HepG2 (cell line): ENCODE measurements at regions not wholly inside any gene's neighbourhood (a gene's known extent, or its start where the extent isn't known, plus 50 kb on each side); places are given as distances from the start of the nearest gene placed in this dataset.
"Not testable (repeated sequence)": the region's sequence is repeated elsewhere in the genome, so short reads cannot be mapped to it uniquely, and the experiment has no call there.

Source experiments
- HNF4G ChIP-seq, 2 experiments: sonication (generic) in 1 of 2; formaldehyde crosslinking in 1 of 2; IDR thresholded peaks; 2 replicates each; pipeline versions ENCODE4 v1.4.0 to v1.6.1; 2011 to 2020; ENCODE audit warnings: borderline replicate concordance in 2 of 2, low read depth in 2 of 2, mild to moderate bottlenecking in 2 of 2, low read length in 1 of 2, missing genetic modification reagents in 1 of 2, moderate library complexity in 1 of 2
- MTA1 ChIP-seq: sonication (generic); formaldehyde crosslinking; IDR thresholded peaks from 2 replicates; pipeline ENCODE4 v1.4.0; 2020; ENCODE audit warnings: missing genetic modification reagents, mild to moderate bottlenecking, borderline replicate concordance
- POLR2AphosphoS5 ChIP-seq: IDR thresholded peaks from 2 replicates; pipeline ENCODE4 v1.6.1; 2012; ENCODE audit warnings: low read depth, low read length
- SALL1 ChIP-seq: sonication (generic); formaldehyde crosslinking; IDR thresholded peaks from 2 replicates; pipeline ENCODE4 v1.8.0; 2022; ENCODE audit warnings: mild to moderate bottlenecking, missing genetic modification reagents
- TCF12 ChIP-seq, 2 experiments: fragments of 450-650 bp in 1 of 2; sonication (generic) in 1 of 2; formaldehyde crosslinking in 1 of 2; IDR thresholded peaks; 2 replicates each; pipeline versions ENCODE4 v1.6.1 to v1.8.0; 2017 to 2022; ENCODE audit warnings: antibody characterized with exemption in 1 of 2, mild to moderate bottlenecking in 1 of 2, missing genetic modification reagents in 1 of 2, moderate library complexity in 1 of 2
- TCF7 ChIP-seq: sonication (generic); IDR thresholded peaks from 2 replicates; pipeline ENCODE4 v1.6.1; 2016; ENCODE audit warnings: antibody characterized with exemption, low read depth
- ZNF121 ChIP-seq: sonication (generic); formaldehyde crosslinking; IDR thresholded peaks from 2 replicates; pipeline ENCODE4 v1.5.0; 2020; ENCODE audit warnings: mild to moderate bottlenecking, missing genetic modification reagents
- ZNF34 ChIP-seq: sonication (generic); formaldehyde crosslinking; IDR thresholded peaks from 2 replicates; pipeline ENCODE4 v1.4.0; 2020; ENCODE audit warnings: mild to moderate bottlenecking, missing genetic modification reagents, borderline replicate concordance
- ZNF350 ChIP-seq: sonication (generic); formaldehyde crosslinking; IDR thresholded peaks from 2 replicates; pipeline ENCODE4 v1.4.0; 2020; ENCODE audit warnings: mild to moderate bottlenecking, low read depth, missing genetic modification reagents, borderline replicate concordance
- ZNF558 ChIP-seq: sonication (generic); formaldehyde crosslinking; IDR thresholded peaks from 2 replicates; pipeline ENCODE4 v1.9.0; 2022; ENCODE audit warnings: mild to moderate bottlenecking, missing genetic modification reagents, borderline replicate concordance
- TF ChIP-seq, protein P1 (sequence below): sonication (generic); formaldehyde crosslinking; IDR thresholded peaks from 2 replicates; pipeline ENCODE4 v1.5.0; 2020; ENCODE audit warnings: mild to moderate bottlenecking, missing genetic modification reagents, moderate library complexity

DNA sequence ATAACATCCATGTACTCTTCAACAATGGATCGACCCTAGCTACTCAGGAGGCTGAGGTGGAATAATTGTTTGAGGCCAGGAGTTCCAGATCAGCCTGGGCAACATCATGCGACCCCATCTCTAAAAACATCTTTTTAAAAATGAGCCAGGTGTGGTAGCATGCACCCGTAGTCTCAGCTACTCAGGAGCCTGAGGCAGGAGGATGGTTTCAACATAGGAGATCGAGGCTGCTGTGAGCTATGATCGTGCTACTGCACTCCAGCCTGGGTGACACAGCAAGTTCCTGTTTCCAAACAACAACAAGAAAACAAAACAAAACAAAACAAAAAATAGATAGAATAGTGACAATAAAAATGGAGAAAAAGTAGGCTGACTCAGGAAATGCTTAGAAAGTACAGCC, 138.3 kb downstream of the POTEM start:
- not testable (repeated sequence) for TF ChIP-seq TCF12 (IDR thresholded peaks at IDR 0.05); TCF12 (CRISPR knock-in tag; IDR thresholded peaks at IDR 0.05); ZNF350 (CRISPR knock-in tag); POLR2AphosphoS5; ZNF121 (CRISPR knock-in tag); SALL1 (CRISPR knock-in tag); ZNF34; ZNF558 (CRISPR knock-in tag); HNF4G (IDR thresholded peaks at IDR 0.05; ENCODE audit: borderline replicate concordance, low read depth, low read length); HNF4G (CRISPR knock-in tag; IDR thresholded peaks at IDR 0.05; ENCODE audit: borderline replicate concordance, low read depth); MTA1 (CRISPR knock-in tag); TCF7
- TF ChIP-seq, protein P1, sequence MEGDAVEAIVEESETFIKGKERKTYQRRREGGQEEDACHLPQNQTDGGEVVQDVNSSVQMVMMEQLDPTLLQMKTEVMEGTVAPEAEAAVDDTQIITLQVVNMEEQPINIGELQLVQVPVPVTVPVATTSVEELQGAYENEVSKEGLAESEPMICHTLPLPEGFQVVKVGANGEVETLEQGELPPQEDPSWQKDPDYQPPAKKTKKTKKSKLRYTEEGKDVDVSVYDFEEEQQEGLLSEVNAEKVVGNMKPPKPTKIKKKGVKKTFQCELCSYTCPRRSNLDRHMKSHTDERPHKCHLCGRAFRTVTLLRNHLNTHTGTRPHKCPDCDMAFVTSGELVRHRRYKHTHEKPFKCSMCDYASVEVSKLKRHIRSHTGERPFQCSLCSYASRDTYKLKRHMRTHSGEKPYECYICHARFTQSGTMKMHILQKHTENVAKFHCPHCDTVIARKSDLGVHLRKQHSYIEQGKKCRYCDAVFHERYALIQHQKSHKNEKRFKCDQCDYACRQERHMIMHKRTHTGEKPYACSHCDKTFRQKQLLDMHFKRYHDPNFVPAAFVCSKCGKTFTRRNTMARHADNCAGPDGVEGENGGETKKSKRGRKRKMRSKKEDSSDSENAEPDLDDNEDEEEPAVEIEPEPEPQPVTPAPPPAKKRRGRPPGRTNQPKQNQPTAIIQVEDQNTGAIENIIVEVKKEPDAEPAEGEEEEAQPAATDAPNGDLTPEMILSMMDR (CRISPR knock-in tag) = not testable (repeated sequence)
